Activated CD4-positive, CD25-positive, alpha-beta regulatory T cell treated with anti-CD3 and anti-CD28 coated beads, Interleukin-2, amount 50 U/mL, for 24 hours (primary cell): ENCODE measurements at regions not wholly inside any gene's neighbourhood (a gene's known extent, or its start where the extent isn't known, plus 50 kb on each side); places are given as distances from the start of the nearest gene placed in this dataset.
"Not testable (repeated sequence)": the region's sequence is repeated elsewhere in the genome, so short reads cannot be mapped to it uniquely, and the experiment has no call there.

ENCODE experiments used
- ATAC-seq, 2 donors: fragments of 150-1000 bp; cut with Tn5 transposase; one replicate each; pipeline ENCODE4 v1.10.0; 2021; ENCODE audit warnings: mild to moderate bottlenecking in 1 of 2, moderate library complexity in 1 of 2

DNA sequence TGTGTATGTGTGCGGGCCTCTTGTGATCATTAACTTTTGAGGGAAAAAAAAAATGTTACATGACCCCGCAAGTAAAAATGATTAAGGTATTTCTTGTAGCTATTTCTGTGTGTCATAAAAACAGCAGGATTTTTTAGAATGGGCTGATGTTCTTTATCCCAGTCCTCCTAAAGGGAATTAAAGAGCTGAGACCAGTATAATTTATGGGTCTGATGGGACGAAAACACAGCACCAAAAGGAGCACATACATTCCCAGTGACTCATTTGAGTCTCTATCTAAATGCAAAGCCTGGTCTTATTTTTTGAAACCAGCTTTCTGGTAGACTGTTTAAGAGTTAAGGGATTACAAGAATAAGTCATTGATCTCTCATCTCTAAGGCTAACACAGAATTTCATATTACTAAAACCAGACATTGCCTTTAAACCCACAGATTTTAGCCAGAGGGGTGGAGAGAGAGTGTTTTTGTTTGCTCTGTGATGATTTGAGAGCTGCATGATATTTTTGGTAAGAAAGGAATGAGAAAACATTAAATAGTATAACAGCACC lies 342.3 kb upstream of the EPHA4 start:
- no peak for ATAC-seq

DNA sequence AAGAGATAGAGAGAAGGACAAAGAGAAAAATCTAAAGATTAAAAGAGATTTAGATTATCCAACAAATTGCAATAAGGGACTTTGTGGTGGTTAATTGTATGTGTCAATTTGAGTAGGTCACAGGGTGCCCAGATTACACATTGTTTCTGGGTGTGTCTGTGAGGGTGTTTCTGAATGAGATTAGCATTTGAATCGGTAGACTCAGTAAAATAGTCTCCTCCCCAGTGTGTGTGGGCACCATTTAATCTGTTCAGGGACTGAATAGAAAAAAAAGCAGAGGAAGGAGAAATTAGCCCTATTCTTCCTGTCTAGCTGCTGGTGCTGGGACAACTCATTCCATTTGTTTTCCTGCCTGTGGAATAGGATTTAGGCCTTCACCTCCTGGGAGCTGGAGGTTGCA lies 339.8 kb upstream of the EPHA4 start:
- ATAC-seq, result no peak

DNA sequence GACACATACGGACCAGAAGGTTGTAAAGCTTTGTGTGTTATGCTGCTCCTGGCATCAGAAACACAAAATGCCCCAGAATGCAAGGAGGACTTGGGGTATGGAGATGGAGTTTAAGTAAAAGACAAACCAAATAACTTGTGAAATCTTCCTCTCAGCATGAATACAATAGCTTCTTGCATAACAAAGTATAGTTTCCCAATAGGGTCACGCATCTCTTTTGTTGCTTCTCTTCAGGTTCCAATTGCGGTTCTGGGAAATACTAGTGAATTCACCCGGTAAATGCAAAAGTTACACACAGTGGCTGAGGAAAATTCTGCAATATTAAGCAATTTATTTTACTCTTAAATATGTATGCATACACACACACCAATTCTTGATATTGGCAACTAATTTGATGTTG lies 339.2 kb upstream of the EPHA4 start:
- no peak for ATAC-seq

- no peak for ATAC-seq
These were observed 336.4 kb upstream of the EPHA4 start for GRCh38 chr2:221908518-221908917.

- ATAC-seq, result no peak
These were observed 325.6 kb upstream of the EPHA4 start for GRCh38 chr2:221897718-221898117.

- no peak for ATAC-seq
These were observed 324.5 kb upstream of the EPHA4 start for GRCh38 chr2:221896505-221897151.

GRCh38 chr2:221895366-221896121 lies 323.4 kb upstream of the EPHA4 start:
- no peak for ATAC-seq

DNA sequence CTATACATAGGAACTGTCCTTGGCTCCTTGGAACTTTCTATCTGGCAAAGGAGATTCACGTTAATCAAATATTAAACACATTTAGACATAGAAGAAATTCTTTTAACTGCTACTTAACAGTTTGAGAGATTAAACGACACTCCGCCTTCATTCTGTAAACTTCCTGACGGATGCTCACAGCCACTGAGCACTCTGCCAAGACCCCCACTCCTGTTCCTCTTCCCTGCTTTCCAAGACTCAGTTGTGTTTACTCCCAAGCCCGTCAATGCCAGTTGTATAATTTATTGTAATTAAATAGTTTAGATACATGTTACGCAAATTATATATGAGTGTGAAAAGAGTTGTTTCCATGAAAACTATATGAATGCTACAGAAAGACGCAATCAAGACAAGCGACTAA lies 321.4 kb upstream of the EPHA4 start:
- ATAC-seq, result no peak

DNA sequence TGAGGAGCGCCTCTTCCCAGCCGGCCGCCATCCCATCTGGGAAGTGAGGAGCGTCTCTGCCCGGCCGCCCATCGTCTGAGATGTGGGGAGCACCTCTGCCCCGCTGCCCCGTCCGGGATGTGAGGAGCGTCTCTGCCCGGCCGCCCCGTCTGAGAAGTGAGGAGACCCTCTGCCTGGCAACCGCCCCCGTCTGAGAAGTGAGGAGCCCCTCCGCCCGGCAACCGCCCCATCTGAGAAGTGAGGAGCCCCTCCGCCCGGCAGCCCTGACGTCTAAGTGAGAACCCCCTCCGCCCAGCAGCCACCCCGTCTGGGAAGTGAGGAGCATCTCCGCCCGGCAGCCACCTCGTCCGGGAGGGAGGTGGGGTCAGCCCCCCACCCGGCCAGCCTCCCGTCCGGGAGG lies 319.9 kb upstream of the EPHA4 start:
- ATAC-seq, result not testable (repeated sequence)

DNA sequence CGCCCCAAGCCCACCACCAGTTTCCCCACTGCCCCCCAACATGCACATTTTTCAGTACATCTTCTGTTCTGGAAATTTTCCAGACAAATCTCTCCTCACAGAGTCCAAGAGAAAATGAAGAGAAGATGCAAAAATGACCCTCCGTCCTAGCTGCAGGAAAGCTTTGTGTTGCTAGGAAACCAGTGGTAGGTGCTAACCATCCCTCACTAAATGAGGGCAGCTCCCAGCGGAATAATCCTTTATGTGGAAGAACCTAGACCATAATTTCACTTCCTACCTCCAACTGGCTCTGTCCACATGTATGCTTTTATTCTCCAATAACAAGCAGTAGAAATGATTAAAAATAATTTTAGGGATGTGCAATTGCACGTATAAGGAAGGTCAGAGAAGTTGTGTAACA lies 311.9 kb upstream of the EPHA4 start:
- no peak for ATAC-seq

DNA sequence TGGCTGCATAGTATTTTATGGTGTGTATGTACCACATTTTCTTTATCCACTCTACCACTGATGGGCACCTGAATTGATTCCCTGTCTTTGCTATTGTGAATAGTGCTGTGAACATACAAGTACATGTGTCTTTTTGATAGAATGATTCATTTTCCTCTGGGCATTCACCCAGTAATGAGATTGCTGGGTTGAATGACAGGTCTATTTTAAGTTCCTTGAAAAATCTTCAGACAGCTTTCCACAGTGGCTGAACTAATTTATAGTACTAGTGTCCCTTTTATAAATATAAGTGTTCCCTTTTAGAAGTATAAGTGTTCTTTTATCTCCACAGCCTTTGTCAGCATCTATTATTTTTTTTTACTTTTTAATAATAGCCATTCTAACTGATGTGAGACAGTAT lies 303.9 kb upstream of the EPHA4 start:
- no peak for ATAC-seq

GRCh38 chr2:221874444-221874843 lies 302.3 kb upstream of the EPHA4 start:
- no peak for ATAC-seq

GRCh38 chr2:221857719-221858118 lies 285.6 kb upstream of the EPHA4 start:
- ATAC-seq, result no peak

GRCh38 chr2:221853297-221853696 lies 281.2 kb upstream of the EPHA4 start:
- ATAC-seq, result no peak

- ATAC-seq, result no peak
These were observed 279.5 kb upstream of the EPHA4 start for GRCh38 chr2:221851531-221852045.

GRCh38 chr2:221850076-221850475 lies 278.0 kb upstream of the EPHA4 start:
- ATAC-seq, result no peak

DNA sequence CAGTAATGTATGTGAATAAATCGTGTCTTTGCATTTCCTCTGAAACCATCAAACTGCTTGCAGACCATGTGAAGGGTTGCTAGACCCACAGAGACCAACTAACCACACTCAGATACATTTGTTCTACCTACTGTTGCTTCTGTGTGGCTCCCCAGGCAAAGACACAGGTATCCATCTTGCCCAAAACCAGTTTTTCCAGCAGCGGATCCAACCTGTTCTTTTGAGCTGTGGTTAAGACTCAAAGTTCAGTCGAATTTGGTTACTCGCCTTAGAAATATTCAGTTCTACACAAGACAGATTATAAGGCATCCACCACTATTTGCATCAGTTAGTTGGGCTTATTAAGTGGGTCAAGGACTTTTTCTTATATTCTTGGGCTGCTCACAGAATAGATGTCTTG lies 276.2 kb upstream of the EPHA4 start:
- no peak for ATAC-seq

- no peak for ATAC-seq
These were observed 272.9 kb upstream of the EPHA4 start for GRCh38 chr2:221845021-221845365.

DNA sequence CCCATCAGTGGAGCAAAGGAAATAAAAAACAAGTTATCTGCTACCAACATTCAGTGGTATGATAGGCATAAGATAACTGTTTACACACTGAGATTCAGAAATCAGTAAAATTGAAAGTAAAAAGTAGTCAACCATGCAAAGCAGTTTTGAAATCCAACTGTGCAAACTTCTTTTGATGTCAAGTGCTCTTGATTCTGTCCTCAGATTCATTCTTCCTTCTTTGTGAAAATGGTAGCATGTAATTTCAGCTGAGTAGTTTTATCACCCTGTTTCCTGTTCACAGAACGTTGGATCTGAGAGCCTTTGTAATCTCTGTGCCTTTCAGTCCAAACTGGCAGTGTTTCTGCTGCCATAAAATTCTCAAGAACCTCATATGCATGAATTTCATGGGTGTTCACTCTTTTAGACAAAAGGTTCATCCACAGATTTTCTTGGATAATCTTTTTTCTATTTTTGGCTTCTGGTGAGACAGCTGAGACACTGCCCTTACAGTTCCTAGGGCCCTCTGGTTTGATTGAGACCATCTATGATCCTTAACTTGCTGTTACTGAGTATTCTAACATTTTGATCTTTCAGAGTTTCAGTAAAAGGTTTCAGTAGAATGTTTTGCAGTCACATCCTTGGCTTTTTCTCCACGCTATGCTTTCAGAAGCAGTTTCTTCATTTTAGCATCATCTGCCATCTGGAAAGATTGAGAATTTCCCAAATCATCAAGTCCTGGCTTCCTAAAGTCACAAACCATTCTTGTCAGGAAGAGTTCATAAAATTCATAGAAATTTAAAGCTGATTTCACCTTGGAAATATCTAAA lies 272.3 kb upstream of the EPHA4 start:
- ATAC-seq, result no peak

GRCh38 chr2:221836095-221836494 lies 264.0 kb upstream of the EPHA4 start:
- ATAC-seq, result no peak

GRCh38 chr2:221833966-221834365 lies 261.9 kb upstream of the EPHA4 start:
- ATAC-seq, result no peak

DNA sequence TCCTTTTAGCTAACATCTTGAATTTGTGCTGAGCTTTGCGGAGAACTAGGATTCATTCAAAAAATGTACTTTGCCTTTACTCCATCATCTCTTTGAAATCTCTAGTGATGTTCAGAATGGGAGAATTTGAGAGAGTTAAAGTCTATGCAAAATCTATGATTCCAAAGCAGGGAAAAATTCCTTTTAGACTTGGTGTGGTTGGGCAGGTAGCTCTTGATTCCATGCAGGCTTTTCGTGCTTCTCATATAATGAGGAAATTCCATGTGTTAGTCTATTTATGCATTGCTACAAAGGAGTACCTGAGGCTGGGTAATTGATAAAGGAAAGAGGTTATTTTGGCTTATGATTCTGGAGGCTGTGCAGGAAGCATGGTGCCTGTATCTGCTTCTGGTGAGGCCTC lies 258.9 kb upstream of the EPHA4 start:
- no peak for ATAC-seq

- ATAC-seq, result no peak
These were observed 250.3 kb upstream of the EPHA4 start for GRCh38 chr2:221822416-221822815.
